MM.1S (cell line): ENCODE measurements at regions not wholly inside any gene's neighbourhood (a gene's known extent, or its start where the extent isn't known, plus 50 kb on each side); places are given as distances from the start of the nearest gene placed in this dataset.
"Not testable (repeated sequence)": the region's sequence is repeated elsewhere in the genome, so short reads cannot be mapped to it uniquely, and the experiment has no call there.

Experiments used
- CTCF ChIP-seq: fragments of 300-600 bp; sonication (generic); IDR thresholded peaks from 2 replicates; pipeline ENCODE4 v1.5.1; 2016; ENCODE audit warnings: antibody characterized with exemption, low read length, mixed read lengths
- EZH2 ChIP-seq: fragments of 300-600 bp; sonication (generic); optimal IDR thresholded peaks from 2 replicates; pipeline ENCODE3; 2017; ENCODE audit warnings: low read depth, mild to moderate bottlenecking, antibody characterized with exemption, low read length, mixed read lengths
- EZH2phosphoT487 ChIP-seq: fragments of 300-600 bp; sonication (generic); IDR thresholded peaks from 2 replicates; pipeline ENCODE4 v1.6.1; 2018; ENCODE audit warnings: antibody characterized with exemption, low read length

- TF ChIP-seq EZH2phosphoT487, EZH2, CTCF: not testable (repeated sequence)
Measured at GRCh38 chr4:184965230-184966050, 52.9 kb upstream of the HELT start.
